ENCODE measurements at regions not wholly inside any gene's neighbourhood (a gene's known extent, or its start where the extent isn't known, plus 50 kb on each side); places are given as distances from the start of the nearest gene placed in this dataset.

GRCh38 chr11:25613865-25614264 lies 718.1 kb upstream of the ANO3 start:
- TF ChIP-seq CTCF (optimal IDR thresholded peaks at IDR 0.05 in 1 of 3, IDR thresholded peaks at IDR 0.05 in 1 of 3, conservative IDR thresholded peaks at IDR 0.05 in 1 of 3; ENCODE audit: extremely low read depth in 1 of 3, insufficient read depth in 2 of 3, low read length in 3 of 3): no peak
- TF ChIP-seq EZH2 (IDR thresholded peaks at IDR 0.05; ENCODE audit: low read length): no peak

All from keratinocyte (primary cell).